GM18861 (cell line): ENCODE measurements at regions not wholly inside any gene's neighbourhood (a gene's known extent, or its start where the extent isn't known, plus 50 kb on each side); places are given as distances from the start of the nearest gene placed in this dataset.
"Not testable (repeated sequence)": the region's sequence is repeated elsewhere in the genome, so short reads cannot be mapped to it uniquely, and the experiment has no call there.

ENCODE experiments used
- ATAC-seq: cut with Tn5 transposase; IDR thresholded peaks from one replicate; pipeline ENCODE4 v1.9.1; 2021; ENCODE audit not compliant: unreplicated experiment

DNA sequence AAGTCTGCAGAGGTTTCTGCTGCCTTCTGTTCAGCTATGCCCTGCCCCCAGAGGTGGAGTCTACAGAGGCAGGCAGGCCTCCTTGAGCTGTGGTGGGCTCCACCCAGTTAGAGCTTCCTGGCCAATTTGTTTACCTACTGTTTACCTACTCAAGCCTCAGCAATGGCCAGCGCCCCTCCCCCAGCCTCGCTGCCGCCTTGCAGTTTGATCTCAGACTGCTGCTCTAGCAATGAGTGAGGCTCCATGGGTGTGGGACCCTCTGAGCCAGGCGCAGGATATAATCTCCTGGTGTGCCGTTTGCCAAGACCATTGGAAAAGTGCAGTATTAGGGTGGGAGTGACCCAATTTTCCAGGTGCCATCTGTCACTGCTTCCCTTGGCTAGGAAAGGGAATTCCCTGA, 1024.9 kb downstream of the PRIM2 start:
- not testable (repeated sequence) for ATAC-seq

DNA sequence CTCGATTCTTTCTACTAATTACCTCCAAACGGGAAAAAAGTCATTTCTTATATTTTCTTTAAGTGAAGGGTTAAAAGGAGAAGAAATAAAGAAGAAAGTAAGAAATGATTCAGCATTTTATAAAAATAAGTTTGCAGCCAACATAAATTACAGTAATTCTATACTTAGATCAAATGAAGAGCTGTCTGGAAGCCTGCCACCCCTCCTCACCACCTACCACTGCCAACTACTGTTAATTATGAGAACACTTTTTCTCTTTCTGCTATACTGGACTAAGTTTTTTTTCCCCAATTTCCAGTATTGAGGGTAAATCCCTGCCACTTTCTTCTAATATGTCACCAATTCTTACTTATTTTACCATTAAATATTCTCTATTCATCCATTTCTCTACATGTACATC, 1030.1 kb downstream of the PRIM2 start:
- ATAC-seq, result not testable (repeated sequence)

DNA sequence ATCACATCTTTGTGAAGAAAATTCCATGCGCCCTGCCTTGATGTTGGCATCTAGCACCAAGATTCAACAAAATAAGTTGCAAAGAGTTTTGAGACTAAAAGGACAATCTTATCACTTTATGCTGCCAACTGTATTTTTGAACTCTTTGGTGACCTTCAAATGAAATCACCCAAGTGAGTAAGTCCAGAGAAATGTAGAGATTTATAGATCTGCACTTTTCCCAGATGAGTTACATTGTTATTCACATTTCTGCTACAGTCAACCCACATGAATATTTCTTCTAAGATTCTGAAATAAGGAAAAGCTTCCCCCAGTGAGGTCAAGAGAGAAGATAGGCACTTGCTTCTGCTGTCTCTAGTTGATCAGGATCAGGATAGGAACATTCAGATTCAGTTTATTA, 1034.2 kb downstream of the PRIM2 start:
- ATAC-seq, result not testable (repeated sequence)

DNA sequence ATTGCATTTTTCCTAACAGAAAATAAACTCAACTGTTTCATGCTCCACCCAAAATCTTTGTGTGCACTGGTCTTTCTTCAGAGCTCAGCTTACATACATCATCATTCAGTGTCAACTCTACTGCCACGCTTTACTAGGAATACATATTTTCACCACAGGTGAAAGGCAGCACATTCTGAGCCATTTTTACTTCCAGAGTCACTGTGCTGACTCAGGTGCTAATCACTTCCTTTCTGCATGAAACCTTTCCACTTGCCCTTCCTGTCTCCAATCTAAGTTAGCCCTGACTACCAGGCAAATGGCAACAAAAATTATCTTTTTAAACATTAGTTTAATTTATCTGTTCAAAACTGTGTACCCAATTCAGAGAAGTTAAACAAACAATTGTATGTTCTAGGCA, 1041.0 kb downstream of the PRIM2 start:
- ATAC-seq, result not testable (repeated sequence)

DNA sequence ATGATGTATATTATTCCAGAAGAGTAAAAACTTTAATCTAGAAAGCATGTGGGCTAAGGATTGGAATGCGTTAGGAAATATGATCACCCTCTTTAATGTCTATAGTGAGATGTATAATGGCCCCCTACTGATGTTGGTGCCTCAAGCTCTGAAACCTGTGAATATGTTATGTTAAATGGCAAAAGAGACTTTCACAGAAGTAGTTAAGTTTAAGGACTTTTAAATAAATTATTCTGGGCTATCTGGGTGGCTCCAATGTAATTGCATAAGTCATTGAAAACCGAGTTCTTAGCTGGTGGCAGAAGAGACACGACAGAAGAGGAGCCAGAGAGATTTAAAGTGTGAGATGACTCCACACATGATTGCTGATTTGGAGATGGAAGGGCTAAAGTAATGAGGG, 1048.4 kb downstream of the PRIM2 start:
- not testable (repeated sequence) for ATAC-seq

DNA sequence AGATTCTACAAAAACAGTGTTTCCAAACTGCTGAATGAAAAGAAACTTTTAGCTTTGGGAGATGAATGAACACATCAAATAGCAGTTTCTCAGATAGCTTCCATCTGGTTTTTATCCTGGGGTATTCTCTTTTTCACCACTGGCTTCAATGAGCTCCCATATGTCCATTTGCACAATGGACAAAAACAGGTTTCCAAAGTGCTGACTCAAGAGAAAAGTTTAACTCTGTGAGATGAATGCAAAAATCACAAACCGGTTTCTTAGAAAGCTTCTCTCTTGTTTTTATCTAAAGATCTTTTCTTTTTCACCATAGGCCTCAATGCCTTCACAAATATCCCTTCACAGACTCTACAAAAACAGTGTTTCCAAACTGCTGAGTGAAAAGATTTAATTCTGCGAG, 1089.2 kb downstream of the PRIM2 start:
- ATAC-seq, result not testable (repeated sequence)

DNA sequence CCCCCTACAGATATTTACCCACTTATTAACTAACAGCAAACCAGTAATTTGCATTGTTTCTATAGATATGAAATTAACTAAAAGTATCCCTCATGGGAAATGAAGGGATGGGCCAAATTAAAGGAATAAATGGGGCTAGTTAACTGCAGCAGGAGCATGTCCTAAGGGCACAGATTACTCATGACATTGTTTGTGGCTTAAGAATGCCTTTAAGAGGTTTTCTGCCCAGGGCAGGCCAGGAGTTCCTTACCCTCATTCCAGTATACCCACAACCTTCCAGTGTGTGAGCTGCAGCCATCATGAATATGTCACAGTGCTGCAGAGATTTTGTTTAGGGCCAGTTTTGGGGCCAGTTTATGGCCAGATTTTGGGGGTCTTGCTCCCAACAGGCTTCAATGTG, 1101.9 kb downstream of the PRIM2 start:
- no peak for ATAC-seq
